ENCODE measurements at regions not wholly inside any gene's neighbourhood (a gene's known extent, or its start where the extent isn't known, plus 50 kb on each side); places are given as distances from the start of the nearest gene placed in this dataset.

- TF ChIP-seq EZH2 (IDR thresholded peaks at IDR 0.05; ENCODE audit: borderline replicate concordance, insufficient read depth, low read depth, low read length, poor library complexity, severe bottlenecking) (no peak), CTCF (IDR thresholded peaks at IDR 0.05) (no peak)
Observed at GRCh38 chr7:101747879-101748345, 69.5 kb upstream of the CUX1 start.
